Neural progenitor cell (in vitro differentiated cells): ENCODE measurements at regions not wholly inside any gene's neighbourhood (a gene's known extent, or its start where the extent isn't known, plus 50 kb on each side); places are given as distances from the start of the nearest gene placed in this dataset.

Experiments used
- DNase-seq: peaks from one replicate; pipeline ENCODE4 v3.0.0-alpha.2; 2016; ENCODE audit warnings: low spot score
- H2AFZ ChIP-seq: fragments of 200-600 bp; sonication (generic); replicated peaks from 2 replicates; pipeline ENCODE4 v1.6.1; 2016; ENCODE audit warnings: antibody characterized with exemption
- H3F3A ChIP-seq: fragments of 200-600 bp; sonication (generic); 2 replicates; pipeline ENCODE4 v1.6.1; 2016; ENCODE audit warnings: antibody characterized with exemption, low read depth
- H3K27ac ChIP-seq: fragments of 200-600 bp; sonication (generic); 2 replicates; pipeline ENCODE4 v1.5.1; 2016; ENCODE audit warnings: mild to moderate bottlenecking
- H3K27me3 ChIP-seq: fragments of 200-600 bp; sonication (generic); 2 replicates; pipeline ENCODE4 v1.6.1; 2016; ENCODE audit warnings: mild to moderate bottlenecking, moderate library complexity
- H3K36me3 ChIP-seq: fragments of 200-600 bp; sonication (generic); 2 replicates; pipeline ENCODE4 v1.5.1; 2016
- H3K4me1 ChIP-seq: fragments of 200-600 bp; sonication (generic); 2 replicates; pipeline ENCODE4 v1.6.1; 2016; ENCODE audit warnings: mixed run types
- H3K4me2 ChIP-seq: fragments of 200-600 bp; sonication (generic); 2 replicates; pipeline ENCODE4 v1.6.1; 2016
- H3K4me3 ChIP-seq: fragments of 200-600 bp; sonication (generic); 2 replicates; pipeline ENCODE4 v1.5.1; 2016
- H3K79me2 ChIP-seq: fragments of 200-600 bp; sonication (generic); 2 replicates; pipeline ENCODE4 v1.6.1; 2016; ENCODE audit warnings: low read depth
- H3K9ac ChIP-seq: fragments of 200-600 bp; sonication (generic); 2 replicates; pipeline ENCODE4 v1.6.1; 2016
- H3K9me3 ChIP-seq: fragments of 200-600 bp; sonication (generic); 2 replicates; pipeline ENCODE4 v1.5.1; 2016; ENCODE audit warnings: low read depth
- H4K20me1 ChIP-seq: fragments of 200-600 bp; sonication (generic); 2 replicates; pipeline ENCODE4 v1.6.1; 2016; ENCODE audit warnings: low read depth
- H3K27ac Mint-ChIP-seq: 3 replicates; pipeline ENCODE4 v1.8.0; 2021; ENCODE audit warnings: mixed read lengths
- H3K27me3 Mint-ChIP-seq: 2 replicates; pipeline ENCODE4 v1.8.0; 2022; ENCODE audit warnings: low read depth, mild to moderate bottlenecking, inconsistent platforms, moderate library complexity, mixed read lengths; ENCODE audit not compliant: insufficient read depth
- H3K36me3 Mint-ChIP-seq: 3 replicates; pipeline ENCODE4 v1.8.0; 2021; ENCODE audit warnings: mixed read lengths
- H3K4me1 Mint-ChIP-seq: 3 replicates; pipeline ENCODE4 v1.8.0; 2021; ENCODE audit warnings: mixed read lengths
- H3K4me3 Mint-ChIP-seq: 3 replicates; pipeline ENCODE4 v1.8.0; 2021; ENCODE audit warnings: mild to moderate bottlenecking, moderate library complexity, mixed read lengths
- H3K9me3 Mint-ChIP-seq: 3 replicates; pipeline ENCODE4 v1.8.0; 2020; ENCODE audit warnings: mixed read lengths
- EZH2 ChIP-seq: fragments of 200-600 bp; sonication (generic); IDR thresholded peaks from 2 replicates; pipeline ENCODE4 v1.6.1; 2017; ENCODE audit warnings: antibody characterized with exemption, mild to moderate bottlenecking, moderate library complexity
- EZH2phosphoT487 ChIP-seq: fragments of 200-600 bp; sonication (generic); IDR thresholded peaks from 2 replicates; pipeline ENCODE4 v1.6.1; 2017; ENCODE audit warnings: antibody characterized with exemption
- TF ChIP-seq, protein P1 (sequence below): fragments of 200-600 bp; sonication (generic); IDR thresholded peaks from 2 replicates; pipeline ENCODE4 v1.5.1; 2017; ENCODE audit warnings: antibody characterized with exemption, mild to moderate bottlenecking

DNA sequence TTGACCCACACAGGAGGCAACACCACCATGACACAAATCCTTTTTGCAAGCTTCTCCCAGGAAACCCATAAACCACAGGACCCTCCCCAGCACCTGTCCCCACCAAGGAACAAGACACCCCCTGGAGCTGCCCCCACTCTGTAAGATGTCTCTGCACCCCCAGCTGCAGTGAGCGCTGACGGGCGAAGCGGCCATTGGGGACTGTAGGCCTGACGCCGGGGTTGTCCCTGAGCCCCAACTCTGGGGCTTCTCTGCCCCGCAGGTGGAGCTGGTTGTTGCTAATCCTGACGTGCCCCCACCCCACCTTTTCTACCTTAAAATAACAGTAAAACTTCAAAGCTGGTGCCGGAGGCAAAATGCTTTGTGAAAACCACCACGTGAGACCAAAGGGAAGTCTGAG, 94.7 kb upstream of the PPP2R2D start:
- no peak for TF ChIP-seq EZH2
- TF ChIP-seq EZH2phosphoT487, result no peak
- TF ChIP-seq, protein P1, sequence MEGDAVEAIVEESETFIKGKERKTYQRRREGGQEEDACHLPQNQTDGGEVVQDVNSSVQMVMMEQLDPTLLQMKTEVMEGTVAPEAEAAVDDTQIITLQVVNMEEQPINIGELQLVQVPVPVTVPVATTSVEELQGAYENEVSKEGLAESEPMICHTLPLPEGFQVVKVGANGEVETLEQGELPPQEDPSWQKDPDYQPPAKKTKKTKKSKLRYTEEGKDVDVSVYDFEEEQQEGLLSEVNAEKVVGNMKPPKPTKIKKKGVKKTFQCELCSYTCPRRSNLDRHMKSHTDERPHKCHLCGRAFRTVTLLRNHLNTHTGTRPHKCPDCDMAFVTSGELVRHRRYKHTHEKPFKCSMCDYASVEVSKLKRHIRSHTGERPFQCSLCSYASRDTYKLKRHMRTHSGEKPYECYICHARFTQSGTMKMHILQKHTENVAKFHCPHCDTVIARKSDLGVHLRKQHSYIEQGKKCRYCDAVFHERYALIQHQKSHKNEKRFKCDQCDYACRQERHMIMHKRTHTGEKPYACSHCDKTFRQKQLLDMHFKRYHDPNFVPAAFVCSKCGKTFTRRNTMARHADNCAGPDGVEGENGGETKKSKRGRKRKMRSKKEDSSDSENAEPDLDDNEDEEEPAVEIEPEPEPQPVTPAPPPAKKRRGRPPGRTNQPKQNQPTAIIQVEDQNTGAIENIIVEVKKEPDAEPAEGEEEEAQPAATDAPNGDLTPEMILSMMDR, result no peak
- Histone ChIP-seq H3K79me2 (no peaks in the 10 kb centered on the region), H3K9me3 (no peaks in the 10 kb centered on the region), H3K4me1 (peaks cover 10% of the 10 kb centered on the region), H3F3A (no peaks in the 10 kb centered on the region), H3K4me2 (no peak overlapping the region), H4K20me1 (no peaks in the 10 kb centered on the region), H3K9ac (no peak overlapping the region), H3K36me3 (no peaks in the 10 kb centered on the region), H2AFZ (no peak overlapping the region), H3K27ac (no peak overlapping the region), H3K4me3 (no peak overlapping the region), H3K27me3 (no peaks in the 10 kb centered on the region)
- H3K4me3 Mint-ChIP-seq, result no peak overlapping the region
- no peak overlapping the region for H3K27ac Mint-ChIP-seq
- DNase-seq, result no peak
- H3K27me3 Mint-ChIP-seq, result peaks cover 6% of the 10 kb centered on the region
- H3K9me3 Mint-ChIP-seq, result no peaks in the 10 kb centered on the region
- H3K36me3 Mint-ChIP-seq, result no peaks in the 10 kb centered on the region
- peaks cover 14% of the 10 kb centered on the region for H3K4me1 Mint-ChIP-seq

DNA sequence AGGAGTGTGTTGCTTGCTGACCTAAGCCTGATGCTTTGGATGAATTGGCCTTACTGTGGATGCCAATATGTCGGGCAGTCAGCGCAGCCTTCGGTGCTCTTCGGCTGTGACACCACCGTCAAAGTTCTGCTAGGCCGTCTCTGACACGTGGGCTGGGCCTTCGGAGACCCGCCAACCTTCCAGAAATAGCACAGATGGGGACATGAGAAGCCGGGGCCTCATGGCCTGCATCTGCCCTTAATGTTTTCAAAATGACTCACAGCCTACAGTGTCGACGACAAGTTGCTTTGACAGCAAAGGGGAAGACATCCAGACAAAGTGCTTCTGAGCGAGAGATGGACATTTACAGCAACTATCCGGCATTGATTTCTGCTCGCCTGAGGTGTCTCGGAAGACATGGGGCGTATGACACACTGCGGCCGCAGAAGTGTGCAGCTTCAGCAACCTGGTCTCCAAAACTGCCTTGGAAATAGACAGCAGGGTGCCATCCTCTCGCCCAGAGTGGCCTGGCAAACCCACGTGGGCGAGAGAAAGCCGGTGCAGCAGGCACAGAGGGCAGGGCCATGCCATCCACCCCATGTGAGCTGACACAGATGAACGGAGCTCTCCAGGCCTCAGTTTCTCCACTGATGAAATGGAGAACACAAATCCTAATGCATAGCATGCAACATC, 94.0 kb upstream of the PPP2R2D start:
- H2AFZ ChIP-seq, result no peak overlapping the region
- DNase-seq, result no peak
- H3K4me3 ChIP-seq, result no peak overlapping the region
- no peak overlapping the region for H3K9ac ChIP-seq
- H3K27ac ChIP-seq, result no peak overlapping the region
- TF ChIP-seq EZH2phosphoT487 (no peak), EZH2 (no peak)
- TF ChIP-seq, protein P1, result no peak
- no peaks in the 10 kb centered on the region for H3K27me3 ChIP-seq
- no peak overlapping the region for H3K4me3 Mint-ChIP-seq
- H3K36me3 Mint-ChIP-seq, result no peaks in the 10 kb centered on the region
- peaks cover 6% of the 10 kb centered on the region for H3K27me3 Mint-ChIP-seq
- H3K27ac Mint-ChIP-seq, result peak overlapping the region; percentile 43
- no peaks in the 10 kb centered on the region for H3K79me2 ChIP-seq
- H3F3A ChIP-seq, result no peaks in the 10 kb centered on the region
- no peaks in the 10 kb centered on the region for H3K9me3 ChIP-seq
- peaks cover 14% of the 10 kb centered on the region for H3K4me1 Mint-ChIP-seq
- H3K4me1 ChIP-seq, result peaks cover 10% of the 10 kb centered on the region
- no peaks in the 10 kb centered on the region for H4K20me1 ChIP-seq
- H3K36me3 ChIP-seq, result no peaks in the 10 kb centered on the region
- H3K9me3 Mint-ChIP-seq, result no peaks in the 10 kb centered on the region
- no peak overlapping the region for H3K4me2 ChIP-seq

DNA sequence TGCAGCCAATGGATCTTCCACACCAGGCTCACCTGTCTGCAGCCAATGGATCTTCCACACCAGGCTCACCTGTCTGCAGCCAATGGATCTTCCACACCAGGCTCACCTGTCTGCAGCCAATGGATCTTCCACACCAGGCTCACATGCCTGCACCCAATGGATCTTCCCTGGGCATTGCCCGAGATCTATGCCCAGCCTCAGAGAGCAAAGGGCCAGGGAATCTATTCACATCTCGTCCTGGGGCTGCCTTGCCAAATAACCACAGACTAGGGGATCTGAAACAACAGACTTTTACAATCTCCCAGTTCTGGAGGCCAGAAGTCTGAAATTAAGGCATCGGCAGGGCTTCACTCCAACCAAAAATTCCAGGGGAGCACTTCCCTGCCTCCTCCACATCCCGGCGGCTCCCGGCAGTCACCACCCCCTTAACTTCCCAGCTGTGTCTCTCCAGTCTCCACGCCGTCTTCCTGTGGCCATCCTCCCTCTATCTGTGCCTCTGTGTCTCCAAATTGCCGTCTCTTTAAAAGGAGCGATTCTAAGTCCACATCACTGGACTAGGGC, 92.4 kb upstream of the PPP2R2D start:
- no peaks in the 10 kb centered on the region for H3K79me2 ChIP-seq
- H3K9me3 ChIP-seq, result no peaks in the 10 kb centered on the region
- no peak overlapping the region for H3K9ac ChIP-seq
- Mint-ChIP-seq H3K9me3 (no peaks in the 10 kb centered on the region), H3K4me1 (peaks cover 9% of the 10 kb centered on the region), H3K4me3 (no peak overlapping the region), H3K36me3 (no peaks in the 10 kb centered on the region), H3K27me3 (peaks cover 5% of the 10 kb centered on the region), H3K27ac (no peak overlapping the region)
- no peaks in the 10 kb centered on the region for H3F3A ChIP-seq
- no peaks in the 10 kb centered on the region for H3K27me3 ChIP-seq
- H3K27ac ChIP-seq, result no peak overlapping the region
- H4K20me1 ChIP-seq, result no peaks in the 10 kb centered on the region
- H3K4me3 ChIP-seq, result no peak overlapping the region
- no peaks in the 10 kb centered on the region for H3K36me3 ChIP-seq
- no peak overlapping the region for H2AFZ ChIP-seq
- DNase-seq, result no peak
- H3K4me2 ChIP-seq, result no peak overlapping the region
- TF ChIP-seq EZH2phosphoT487, result no peak
- no peak for TF ChIP-seq EZH2
- TF ChIP-seq, protein P1, result no peak
- H3K4me1 ChIP-seq, result no peaks in the 10 kb centered on the region
